CD4-positive, alpha-beta T cell (primary cell): ENCODE measurements at regions not wholly inside any gene's neighbourhood (a gene's known extent, or its start where the extent isn't known, plus 50 kb on each side); places are given as distances from the start of the nearest gene placed in this dataset.

ENCODE experiments used
- ATAC-seq: fragments of 200-7000 bp; cut with Tn5 transposase; one replicate; pipeline ENCODE4 v1.10.0; 2022; ENCODE audit warnings: mild to moderate bottlenecking; ENCODE audit not compliant: poor library complexity
- CTCF ChIA-PET: fragments of 350-600 bp; sonication (Branson Sonifier 250); formaldehyde crosslinking; loops from one replicate; lab custom pipeline; 2021; ENCODE audit warnings: antibody characterized with exemption, inconsistent platforms; lab: Charles Lee
- POLR2A ChIA-PET: fragments of 350-600 bp; sonication (Branson Sonifier 250); formaldehyde crosslinking; loops from one replicate; lab custom pipeline; 2021; ENCODE audit warnings: antibody characterized with exemption, inconsistent platforms; lab: Charles Lee
- DNase-seq, 14 experiments: peaks; one replicate each; pipeline ENCODE4 v3.0.0-alpha.2; 2013 to 2020; ENCODE audit warnings: mixed read lengths in 2 of 14
- H3K27ac ChIP-seq, 2 donors: one replicate each; pipeline versions ENCODE4 v1.5.1 to v1.7.0; 2013; ENCODE audit warnings: low read length in 2 of 2, low read depth in 1 of 2, mild to moderate bottlenecking in 1 of 2
- H3K27me3 ChIP-seq, 2 experiments: 1 replicate in 1 of 2; 2 replicates in 1 of 2; pipeline versions ENCODE4 v1.6.1 to v1.7.0; 2013; ENCODE audit warnings: low read length in 2 of 2, control low read depth in 1 of 2, mild to moderate bottlenecking in 1 of 2, moderate library complexity in 1 of 2; ENCODE audit not compliant: insufficient read depth in 2 of 2, control insufficient read depth in 1 of 2
- H3K36me3 ChIP-seq: one replicate; pipeline ENCODE4 v1.6.1; 2013; ENCODE audit warnings: low read length, control low read depth; ENCODE audit not compliant: insufficient read depth
- H3K4me1 ChIP-seq: one replicate; pipeline ENCODE4 v1.6.1; 2013; ENCODE audit warnings: low read length, control low read depth; ENCODE audit not compliant: insufficient read depth
- H3K4me3 ChIP-seq: one replicate; pipeline ENCODE4 v1.5.1; 2013; ENCODE audit warnings: mild to moderate bottlenecking, low read length, moderate library complexity
- H3K9me3 ChIP-seq, 2 experiments: 1 replicate in 1 of 2; 2 replicates in 1 of 2; pipeline versions ENCODE4 v1.6.1 to v1.7.0; 2013; ENCODE audit warnings: low read length in 2 of 2, mild to moderate bottlenecking in 2 of 2, control low read depth in 1 of 2, moderate library complexity in 1 of 2; ENCODE audit not compliant: control insufficient read depth in 1 of 2, insufficient read depth in 1 of 2
- H3K27ac Mint-ChIP-seq: one replicate; pipeline ENCODE4 v1.8.0; 2020; ENCODE audit warnings: mixed read lengths
- H3K27me3 Mint-ChIP-seq: one replicate; pipeline ENCODE4 v1.8.0; 2021; ENCODE audit warnings: mixed read lengths
- H3K36me3 Mint-ChIP-seq: one replicate; pipeline ENCODE4 v1.8.0; 2021; ENCODE audit warnings: low read depth, mixed read lengths
- H3K4me1 Mint-ChIP-seq: one replicate; pipeline ENCODE4 v1.8.0; 2021; ENCODE audit warnings: low read depth, mixed read lengths
- H3K4me3 Mint-ChIP-seq: one replicate; pipeline ENCODE4 v1.8.0; 2020; ENCODE audit warnings: mild to moderate bottlenecking, mixed read lengths
- H3K9me3 Mint-ChIP-seq: one replicate; pipeline ENCODE4 v1.8.0; 2020; ENCODE audit warnings: mixed read lengths
- intact Hi-C, 2 experiments: fragments of 100-400 bp; cut with DNase I in 1 of 2; cut with micrococcal nuclease in 1 of 2; formaldehyde crosslinking; loops; one replicate each; pipeline versions ENCODE4 v1.15.1 to v1.9.0; 2023 to 2025; cut with DNase I, micrococcal nuclease
- TF ChIP-seq, protein P1 (sequence below): fragments of 200-600 bp; IDR thresholded peaks from one replicate; pipeline ENCODE4 v1.8.0; 2022; ENCODE audit warnings: antibody characterized with exemption, mild to moderate bottlenecking

GRCh38 chr19:28405346-28405742 is 807.6 kb downstream of the UQCRFS1 start:
- Histone ChIP-seq H3K36me3 (no peaks in the 10 kb centered on the region), H3K4me3 (no peak overlapping the region), H3K27me3 (peaks cover 0 to 2% of the 10 kb centered on the region in 2 experiments), H3K4me1 (no peaks in the 10 kb centered on the region), H3K27ac (no peak overlapping the region), H3K9me3 (peaks cover 0 to 19% of the 10 kb centered on the region in 2 experiments)
- Mint-ChIP-seq H3K27ac (no peak overlapping the region), H3K4me3 (no peak overlapping the region), H3K27me3 (no peaks in the 10 kb centered on the region), H3K9me3 (no peaks in the 10 kb centered on the region), H3K4me1 (peaks cover 5% of the 10 kb centered on the region), H3K36me3 (no peaks in the 10 kb centered on the region)
- no peak for DNase-seq
- TF ChIP-seq, protein P1, sequence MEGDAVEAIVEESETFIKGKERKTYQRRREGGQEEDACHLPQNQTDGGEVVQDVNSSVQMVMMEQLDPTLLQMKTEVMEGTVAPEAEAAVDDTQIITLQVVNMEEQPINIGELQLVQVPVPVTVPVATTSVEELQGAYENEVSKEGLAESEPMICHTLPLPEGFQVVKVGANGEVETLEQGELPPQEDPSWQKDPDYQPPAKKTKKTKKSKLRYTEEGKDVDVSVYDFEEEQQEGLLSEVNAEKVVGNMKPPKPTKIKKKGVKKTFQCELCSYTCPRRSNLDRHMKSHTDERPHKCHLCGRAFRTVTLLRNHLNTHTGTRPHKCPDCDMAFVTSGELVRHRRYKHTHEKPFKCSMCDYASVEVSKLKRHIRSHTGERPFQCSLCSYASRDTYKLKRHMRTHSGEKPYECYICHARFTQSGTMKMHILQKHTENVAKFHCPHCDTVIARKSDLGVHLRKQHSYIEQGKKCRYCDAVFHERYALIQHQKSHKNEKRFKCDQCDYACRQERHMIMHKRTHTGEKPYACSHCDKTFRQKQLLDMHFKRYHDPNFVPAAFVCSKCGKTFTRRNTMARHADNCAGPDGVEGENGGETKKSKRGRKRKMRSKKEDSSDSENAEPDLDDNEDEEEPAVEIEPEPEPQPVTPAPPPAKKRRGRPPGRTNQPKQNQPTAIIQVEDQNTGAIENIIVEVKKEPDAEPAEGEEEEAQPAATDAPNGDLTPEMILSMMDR, result no peak
- intact Hi-C loops, result no loop called here
- ChIA-PET CTCF (no interaction called here), POLR2A (no interaction called here)
- no peak for ATAC-seq

DNA sequence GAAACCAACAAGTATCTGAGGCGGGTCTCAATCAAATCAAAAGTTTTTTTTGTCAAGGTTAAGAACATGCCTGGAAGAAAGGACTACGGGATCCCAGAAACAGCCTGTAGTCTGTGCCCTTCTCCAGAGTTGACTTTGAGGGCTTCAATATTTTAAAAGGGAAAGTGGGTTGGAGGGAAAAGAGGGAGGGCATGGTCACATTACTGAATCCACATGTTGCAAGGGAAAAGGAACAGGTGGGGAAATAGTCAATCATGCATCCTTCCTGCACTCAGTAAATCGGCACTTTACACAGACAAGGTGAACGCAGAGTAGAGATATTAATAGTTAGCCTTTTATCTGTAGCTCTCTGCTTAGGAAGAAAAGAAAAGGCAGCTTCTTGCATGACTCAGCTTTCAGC is 808.5 kb downstream of the UQCRFS1 start:
- H3K36me3 Mint-ChIP-seq, result no peaks in the 10 kb centered on the region
- Histone ChIP-seq H3K27ac (no peak overlapping the region), H3K4me3 (no peak overlapping the region), H3K9me3 (peaks cover 0 to 24% of the 10 kb centered on the region in 2 experiments), H3K27me3 (no peaks in the 10 kb centered on the region), H3K36me3 (no peaks in the 10 kb centered on the region), H3K4me1 (no peaks in the 10 kb centered on the region)
- CTCF ChIA-PET, result no interaction called here
- H3K27ac Mint-ChIP-seq, result no peak overlapping the region
- TF ChIP-seq, protein P1, result no peak
- peaks cover 3% of the 10 kb centered on the region for H3K9me3 Mint-ChIP-seq
- POLR2A ChIA-PET, result no interaction called here
- H3K4me1 Mint-ChIP-seq, result peaks cover 5% of the 10 kb centered on the region
- intact Hi-C loops, result no loop called here
- no peak overlapping the region for H3K4me3 Mint-ChIP-seq
- no peak for ATAC-seq
- no peak for DNase-seq
- H3K27me3 Mint-ChIP-seq, result no peaks in the 10 kb centered on the region

GRCh38 chr19:28403690-28404089 is 809.3 kb downstream of the UQCRFS1 start:
- H3K4me1 ChIP-seq, result no peaks in the 10 kb centered on the region
- ChIA-PET CTCF (no interaction called here), POLR2A (no interaction called here)
- Mint-ChIP-seq H3K27ac (no peak overlapping the region), H3K27me3 (no peaks in the 10 kb centered on the region), H3K4me3 (no peak overlapping the region), H3K9me3 (peaks cover 5% of the 10 kb centered on the region), H3K36me3 (no peaks in the 10 kb centered on the region), H3K4me1 (peaks cover 5% of the 10 kb centered on the region)
- no peak overlapping the region for H3K4me3 ChIP-seq
- no peak for DNase-seq
- no peaks in the 10 kb centered on the region for H3K36me3 ChIP-seq
- no peak overlapping the region for H3K27ac ChIP-seq
- H3K9me3 ChIP-seq, result peaks cover 0 to 24% of the 10 kb centered on the region in 2 experiments
- no peak for ATAC-seq
- intact Hi-C loops, result no loop called here
- TF ChIP-seq, protein P1, result no peak
- H3K27me3 ChIP-seq, result no peaks in the 10 kb centered on the region
